Endothelial cell of umbilical vein (primary cell): ENCODE measurements at regions not wholly inside any gene's neighbourhood (a gene's known extent, or its start where the extent isn't known, plus 50 kb on each side); places are given as distances from the start of the nearest gene placed in this dataset.

Experiments
- BruUV-seq: library from RNA; stranded (reverse); fragments of 400-500 nt; replicated peaks from 2 replicates; lab custom pipeline; 2021; lab: Mats Ljungman, UMichigan
- CTCF ChIA-PET: fragments of 300-600, 350-600 bp; sonication (Branson Sonifier 250); formaldehyde crosslinking; loops from one replicate; lab custom pipeline; 2021; ENCODE audit warnings: antibody characterized with exemption, inconsistent platforms; lab: Charles Lee
- POLR2A ChIA-PET: fragments of 300-600, 350-600 bp; sonication (Branson Sonifier 250); formaldehyde crosslinking; loops from one replicate; lab custom pipeline; 2021; ENCODE audit warnings: antibody characterized with exemption, inconsistent platforms; lab: Charles Lee
- DNase-seq: peaks from one replicate; pipeline ENCODE4 v3.0.0-alpha.2; 2011; ENCODE audit warnings: low read depth, low spot score
- FAIRE-seq: peaks from 2 replicates; lab custom pipeline; 2011; peaks lifted over from hg19 to GRCh38; lab: Jason Lieb, UNC
- H2AFZ ChIP-seq: 2 replicates; pipeline ENCODE4 v1.6.0; 2012; ENCODE audit warnings: low read depth, low read length, control low read depth, inconsistent platforms
- H3K27ac ChIP-seq: 2 replicates; pipeline ENCODE4 v1.5.1; 2011; ENCODE audit warnings: low read depth, mild to moderate bottlenecking, control low read depth, low read length, moderate library complexity; ENCODE audit not compliant: insufficient read depth
- H3K27me3 ChIP-seq, 2 experiments: 2 replicates each; pipeline versions ENCODE4 v1.6.0 to v1.6.1; 2011; ENCODE audit warnings: low read length in 2 of 2, mixed read lengths in 1 of 2; ENCODE audit not compliant: control insufficient read depth in 2 of 2, insufficient read depth in 2 of 2
- H3K36me3 ChIP-seq, 2 experiments: 2 replicates in 1 of 2; 3 replicates in 1 of 2; pipeline ENCODE4 v1.5.1; 2011; ENCODE audit warnings: low read length in 2 of 2, mild to moderate bottlenecking in 1 of 2, moderate library complexity in 1 of 2; ENCODE audit not compliant: control insufficient read depth in 2 of 2, insufficient read depth in 2 of 2; ENCODE audit errors: extremely low read depth in 1 of 2
- H3K4me1 ChIP-seq: 3 replicates; pipeline ENCODE4 v1.5.1; 2011; ENCODE audit warnings: mild to moderate bottlenecking, low read length; ENCODE audit not compliant: control insufficient read depth, insufficient read depth; ENCODE audit errors: extremely low read depth
- H3K4me2 ChIP-seq: 2 replicates; pipeline ENCODE4 v1.6.1; 2011; ENCODE audit warnings: low read length, control low read depth, mixed read lengths; ENCODE audit not compliant: insufficient read depth
- H3K4me3 ChIP-seq, 3 experiments: fragments of 200-600 bp in 1 of 3; sonication (generic), shearing (Covaris generic) in 1 of 3; replicated peaks in 1 of 3; 2 replicates each; pipeline ENCODE4 v1.5.1; 2011 to 2016; ENCODE audit warnings: control low read depth in 3 of 3, low read length in 3 of 3, mild to moderate bottlenecking in 2 of 3, inconsistent platforms in 1 of 3, low read depth in 1 of 3, moderate library complexity in 1 of 3; ENCODE audit not compliant: insufficient read depth in 1 of 3
- H3K79me2 ChIP-seq: 2 replicates; pipeline ENCODE4 v1.6.0; 2012; ENCODE audit warnings: low read length, inconsistent platforms; ENCODE audit not compliant: control insufficient read depth, insufficient read depth
- H3K9ac ChIP-seq: replicated peaks from 2 replicates; pipeline ENCODE3; 2011; ENCODE audit warnings: low read length, control low read depth; ENCODE audit not compliant: insufficient read depth; ENCODE audit errors: extremely low read depth
- H3K9me1 ChIP-seq: replicated peaks from 3 replicates; pipeline ENCODE4 v1.6.0; 2011; ENCODE audit warnings: mild to moderate bottlenecking, low read length; ENCODE audit not compliant: control insufficient read depth, insufficient read depth; ENCODE audit errors: extremely low read depth
- H3K9me3 ChIP-seq: replicated peaks from 2 replicates; pipeline ENCODE4 v1.5.1; 2012; ENCODE audit warnings: low read length, inconsistent platforms; ENCODE audit not compliant: control insufficient read depth, insufficient read depth
- H4K20me1 ChIP-seq: replicated peaks from 2 replicates; pipeline ENCODE3; 2011; ENCODE audit warnings: mild to moderate bottlenecking, low read length; ENCODE audit not compliant: control insufficient read depth, insufficient read depth; ENCODE audit errors: extremely low read depth
- EZH2 ChIP-seq: IDR thresholded peaks from 2 replicates; pipeline ENCODE4 v1.6.1; 2012; ENCODE audit warnings: borderline replicate concordance, low read depth, mild to moderate bottlenecking, moderate library complexity, low read length, inconsistent platforms; ENCODE audit not compliant: severe bottlenecking
- FOS ChIP-seq: IDR thresholded peaks from 2 replicates; pipeline ENCODE4 v1.6.1; 2011; ENCODE audit warnings: mild to moderate bottlenecking, low read length, moderate library complexity, borderline replicate concordance; ENCODE audit not compliant: insufficient read depth
- GATA2 ChIP-seq: IDR thresholded peaks from 2 replicates; pipeline ENCODE4 v1.7.0; 2011; ENCODE audit warnings: low read depth, mild to moderate bottlenecking, moderate library complexity, mixed read lengths, low read length; ENCODE audit not compliant: insufficient read length, insufficient read depth
- JUN ChIP-seq: IDR thresholded peaks from 2 replicates; pipeline ENCODE4 v1.6.1; 2011; ENCODE audit warnings: borderline replicate concordance, low read depth; ENCODE audit not compliant: insufficient read length, insufficient read depth
- MAX ChIP-seq: IDR thresholded peaks from 2 replicates; pipeline ENCODE4 v1.6.1; 2011; ENCODE audit not compliant: insufficient read depth, insufficient read length
- MYC ChIP-seq: IDR thresholded peaks from one replicate; pipeline ENCODE4 v1.6.1; 2011; ENCODE audit warnings: mild to moderate bottlenecking, low read depth, low read length
- POLR2A ChIP-seq: IDR thresholded peaks from 2 replicates; pipeline ENCODE4 v1.6.1; 2012; ENCODE audit warnings: low read depth, mild to moderate bottlenecking, control low read depth, low read length
- POLR2AphosphoS5 ChIP-seq: IDR thresholded peaks from 2 replicates; pipeline ENCODE4 v1.6.1; 2012; ENCODE audit warnings: low read depth, mild to moderate bottlenecking, control low read depth, low read length, moderate library complexity; ENCODE audit not compliant: insufficient read depth
- dilution Hi-C: fragments of 300-500 bp; cut with MboI; formaldehyde crosslinking; loops from one replicate; pipeline ENCODE4 v1.15.0; 2019; ENCODE audit warnings: low sequenced_read_pairs; ENCODE audit not compliant: extremely low pct_ligation_motif_present
- intact Hi-C: fragments of 100-400 bp; cut with micrococcal nuclease; formaldehyde crosslinking; loops from one replicate; pipeline ENCODE4 v1.10.0; 2022
- TF ChIP-seq, protein P1 (sequence below), 2 donors: IDR thresholded peaks; 1 replicate in 1 of 2; 2 replicates in 1 of 2; pipeline ENCODE4 v1.5.1; 2011; ENCODE audit warnings: low read length in 2 of 2, mild to moderate bottlenecking in 2 of 2, moderate library complexity in 2 of 2, control low read depth in 1 of 2, inconsistent platforms in 1 of 2, low read depth in 1 of 2; ENCODE audit not compliant: insufficient read depth in 1 of 2; ENCODE audit errors: extremely low read depth in 1 of 2

DNA sequence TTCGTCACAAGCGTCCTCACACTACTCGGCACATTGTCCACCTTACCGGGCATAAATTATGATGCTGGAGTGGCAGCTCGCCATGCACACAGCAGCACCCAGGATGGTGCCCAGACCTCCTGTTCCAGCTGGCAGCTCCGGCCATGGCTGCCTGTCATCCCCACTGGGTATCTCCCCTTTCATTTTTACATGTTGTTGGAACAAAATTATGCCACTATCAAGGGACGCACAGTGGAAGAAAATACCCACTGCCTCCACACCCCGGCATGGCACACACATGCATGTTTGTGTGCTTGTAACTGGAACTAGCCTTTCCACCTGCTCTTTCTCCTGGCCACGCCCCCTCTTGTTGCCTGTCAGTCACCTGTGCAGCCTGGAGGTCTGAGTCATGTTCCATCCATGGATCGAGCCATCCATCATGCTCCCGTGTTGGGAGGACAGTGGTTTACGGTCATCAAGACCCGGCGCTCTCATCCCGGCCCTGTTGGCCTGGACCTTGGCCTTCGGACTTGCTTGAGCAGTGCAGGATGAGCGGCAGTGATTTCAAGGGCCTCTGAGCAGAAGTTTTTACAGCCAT, 1069.6 kb downstream of the BRD1 start:
- TF ChIP-seq MYC, result no peak
- TF ChIP-seq JUN, result no peak
- no peak for TF ChIP-seq FOS
- no peak for TF ChIP-seq POLR2AphosphoS5
- no peak for TF ChIP-seq POLR2A
- no peak for TF ChIP-seq GATA2
- TF ChIP-seq EZH2, result no peak
- no peak for TF ChIP-seq MAX
- TF ChIP-seq, protein P1, sequence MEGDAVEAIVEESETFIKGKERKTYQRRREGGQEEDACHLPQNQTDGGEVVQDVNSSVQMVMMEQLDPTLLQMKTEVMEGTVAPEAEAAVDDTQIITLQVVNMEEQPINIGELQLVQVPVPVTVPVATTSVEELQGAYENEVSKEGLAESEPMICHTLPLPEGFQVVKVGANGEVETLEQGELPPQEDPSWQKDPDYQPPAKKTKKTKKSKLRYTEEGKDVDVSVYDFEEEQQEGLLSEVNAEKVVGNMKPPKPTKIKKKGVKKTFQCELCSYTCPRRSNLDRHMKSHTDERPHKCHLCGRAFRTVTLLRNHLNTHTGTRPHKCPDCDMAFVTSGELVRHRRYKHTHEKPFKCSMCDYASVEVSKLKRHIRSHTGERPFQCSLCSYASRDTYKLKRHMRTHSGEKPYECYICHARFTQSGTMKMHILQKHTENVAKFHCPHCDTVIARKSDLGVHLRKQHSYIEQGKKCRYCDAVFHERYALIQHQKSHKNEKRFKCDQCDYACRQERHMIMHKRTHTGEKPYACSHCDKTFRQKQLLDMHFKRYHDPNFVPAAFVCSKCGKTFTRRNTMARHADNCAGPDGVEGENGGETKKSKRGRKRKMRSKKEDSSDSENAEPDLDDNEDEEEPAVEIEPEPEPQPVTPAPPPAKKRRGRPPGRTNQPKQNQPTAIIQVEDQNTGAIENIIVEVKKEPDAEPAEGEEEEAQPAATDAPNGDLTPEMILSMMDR (IDR thresholded peaks at IDR 0.05; ENCODE audit: extremely low read depth in 1 of 2, insufficient read depth in 1 of 2, low read depth in 1 of 2, low read length in 2 of 2), result no peak
- Histone ChIP-seq H3K4me3 (no peak overlapping the region), H3K27ac (no peak overlapping the region), H3K36me3 (no peaks in the 10 kb centered on the region), H3K79me2 (no peaks in the 10 kb centered on the region), H3K9ac (no peak overlapping the region), H2AFZ (no peak overlapping the region), H3K4me2 (no peak overlapping the region), H4K20me1 (no peaks in the 10 kb centered on the region), H3K9me3 (peaks cover 15% of the 10 kb centered on the region), H3K4me1 (no peaks in the 10 kb centered on the region), H3K27me3 (no peaks in the 10 kb centered on the region), H3K9me1 (no peaks in the 10 kb centered on the region)
- ChIA-PET POLR2A (no interaction called here), CTCF (no interaction called here)
- FAIRE-seq, result no peak
- intact Hi-C loops, result no loop called here
- DNase-seq, result no peak
- dilution Hi-C loops, result no loop called here
- BruUV-seq, result no TSS peak
